ENCODE measurements at regions not wholly inside any gene's neighbourhood (a gene's known extent, or its start where the extent isn't known, plus 50 kb on each side); places are given as distances from the start of the nearest gene placed in this dataset.

- TF ChIP-seq ZBTB21 (tag by site-specific recombination; IDR thresholded peaks at IDR 0.05) (no peak), CTCF (tag by site-specific recombination; IDR thresholded peaks at IDR 0.05) (no peak), REPIN1 (tag by site-specific recombination; IDR thresholded peaks at IDR 0.05; ENCODE audit: low read depth) (no peak), YY1 (tag by site-specific recombination; IDR thresholded peaks at IDR 0.05) (no peak), ATF2 (tag by site-specific recombination; IDR thresholded peaks at IDR 0.05; ENCODE audit: low read depth) (no peak), ZBTB10 (tag by site-specific recombination; IDR thresholded peaks at IDR 0.05) (no peak), ZBTB20 (tag by site-specific recombination; IDR thresholded peaks at IDR 0.05) (no peak), ZBTB17 (tag by site-specific recombination; IDR thresholded peaks at IDR 0.05) (no peak), ZNF335 (tag by site-specific recombination; conservative IDR thresholded peaks at IDR 0.05) (no peak), ZNF311 (tag by site-specific recombination; IDR thresholded peaks at IDR 0.05; ENCODE audit: borderline replicate concordance) (no peak)
Measured at GRCh38 chr11:134630861-134631260, 218.8 kb upstream of the B3GAT1 start.

Measured in HEK293 (cell line).